IPS-18a (cell line): ENCODE measurements at regions not wholly inside any gene's neighbourhood (a gene's known extent, or its start where the extent isn't known, plus 50 kb on each side); places are given as distances from the start of the nearest gene placed in this dataset.

Experiments
- H3K27ac ChIP-seq: one replicate; pipeline ENCODE4 v1.5.1; 2013; ENCODE audit warnings: low read length
- H3K27me3 ChIP-seq: one replicate; pipeline ENCODE4 v1.6.1; 2013; ENCODE audit warnings: mild to moderate bottlenecking, low read length; ENCODE audit not compliant: control insufficient read depth, insufficient read depth
- H3K36me3 ChIP-seq: one replicate; pipeline ENCODE4 v1.6.1; 2013; ENCODE audit warnings: low read depth, low read length; ENCODE audit not compliant: control insufficient read depth
- H3K4me1 ChIP-seq: one replicate; pipeline ENCODE4 v1.6.1; 2013; ENCODE audit warnings: low read depth, low read length; ENCODE audit not compliant: control insufficient read depth
- H3K4me3 ChIP-seq: one replicate; pipeline ENCODE4 v1.5.1; 2013; ENCODE audit warnings: low read length
- H3K9ac ChIP-seq: one replicate; pipeline ENCODE4 v1.6.1; 2013; ENCODE audit warnings: mild to moderate bottlenecking, low read length, moderate library complexity
- H3K9me3 ChIP-seq: one replicate; pipeline ENCODE4 v1.6.1; 2013; ENCODE audit warnings: low read depth, low read length; ENCODE audit not compliant: control insufficient read depth

DNA sequence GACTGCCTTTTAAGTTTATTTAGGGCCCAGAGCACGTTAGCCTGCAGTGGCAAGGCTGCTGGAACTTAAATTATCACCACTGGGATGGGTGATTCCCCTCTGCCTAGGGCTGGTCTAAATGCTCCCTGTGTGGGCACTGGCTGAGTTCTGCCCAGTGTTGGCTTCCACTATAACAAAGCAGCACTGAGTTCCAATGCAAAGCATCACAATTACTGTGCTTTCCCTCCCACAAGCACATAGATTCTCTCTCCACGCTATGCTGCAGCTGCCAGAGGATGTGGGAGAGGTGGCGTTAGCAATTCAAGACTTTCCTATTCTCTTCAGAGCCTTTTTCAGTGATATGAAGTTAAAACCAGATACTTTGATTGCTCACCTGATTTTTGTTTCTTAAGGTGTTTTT is 328.9 kb upstream of the DDX18 start:
- H3K4me3 ChIP-seq: no peak overlapping the region
- no peaks in the 10 kb centered on the region for H3K27me3 ChIP-seq
- no peaks in the 10 kb centered on the region for H3K9me3 ChIP-seq
- H3K27ac ChIP-seq: no peak overlapping the region
- H3K4me1 ChIP-seq: no peaks in the 10 kb centered on the region
- no peak overlapping the region for H3K9ac ChIP-seq
- H3K36me3 ChIP-seq: no peaks in the 10 kb centered on the region

DNA sequence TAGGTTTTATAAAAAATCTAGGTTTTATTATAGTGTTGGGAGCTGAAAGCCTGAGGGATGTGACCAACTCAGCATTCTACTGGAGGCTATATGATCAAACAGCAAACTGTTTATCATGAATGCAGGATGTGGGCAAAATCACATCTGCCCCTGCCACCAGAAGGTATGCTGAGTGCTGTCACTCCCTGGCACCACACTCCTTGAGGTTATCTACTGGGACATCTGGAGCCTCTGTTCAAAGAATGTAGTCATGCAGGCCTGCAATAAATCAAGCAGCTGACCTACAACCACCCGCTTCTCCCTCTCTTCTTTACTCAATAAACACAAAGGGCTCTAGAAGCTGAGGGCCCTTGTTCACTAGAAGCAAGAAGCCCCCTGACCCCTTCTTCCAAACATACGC is 328.4 kb upstream of the DDX18 start:
- H3K27me3 ChIP-seq: no peaks in the 10 kb centered on the region
- no peaks in the 10 kb centered on the region for H3K36me3 ChIP-seq
- H3K9ac ChIP-seq: no peak overlapping the region
- no peaks in the 10 kb centered on the region for H3K9me3 ChIP-seq
- H3K4me1 ChIP-seq: peaks cover 5% of the 10 kb centered on the region
- no peak overlapping the region for H3K27ac ChIP-seq
- H3K4me3 ChIP-seq: no peak overlapping the region

DNA sequence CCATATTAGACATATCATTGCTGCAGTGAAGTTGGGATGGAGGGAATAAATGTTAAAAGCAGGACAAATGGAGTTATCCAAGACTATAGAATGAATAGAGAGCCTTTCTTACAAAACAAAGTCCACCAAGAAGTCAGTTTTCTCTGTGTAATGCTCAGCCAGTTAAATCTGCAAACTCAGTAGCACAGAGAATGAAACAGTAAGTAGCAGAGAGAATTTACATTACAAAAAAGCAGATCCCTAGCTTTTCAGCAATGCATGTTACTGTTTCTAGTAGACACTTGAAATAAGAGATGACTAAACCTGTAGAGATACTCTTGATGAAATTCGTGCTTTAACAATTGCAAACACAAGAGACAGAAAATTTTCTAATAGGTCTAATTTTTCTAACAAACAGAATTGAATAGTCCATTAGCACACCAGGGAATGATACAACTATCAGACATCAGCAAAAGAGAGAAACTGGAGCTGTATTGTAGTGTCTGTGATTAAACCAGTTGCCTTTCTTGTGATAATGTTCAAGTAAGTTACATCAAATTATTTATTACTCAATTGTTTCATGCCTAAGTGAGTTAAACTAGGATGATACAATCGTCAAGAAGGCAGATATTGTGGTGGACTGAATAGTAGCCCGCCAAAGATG is 322.2 kb upstream of the DDX18 start:
- no peaks in the 10 kb centered on the region for H3K36me3 ChIP-seq
- no peak overlapping the region for H3K27ac ChIP-seq
- no peak overlapping the region for H3K4me3 ChIP-seq
- no peak overlapping the region for H3K9ac ChIP-seq
- H3K9me3 ChIP-seq: no peaks in the 10 kb centered on the region
- no peaks in the 10 kb centered on the region for H3K27me3 ChIP-seq
- H3K4me1 ChIP-seq: peaks cover 28% of the 10 kb centered on the region

DNA sequence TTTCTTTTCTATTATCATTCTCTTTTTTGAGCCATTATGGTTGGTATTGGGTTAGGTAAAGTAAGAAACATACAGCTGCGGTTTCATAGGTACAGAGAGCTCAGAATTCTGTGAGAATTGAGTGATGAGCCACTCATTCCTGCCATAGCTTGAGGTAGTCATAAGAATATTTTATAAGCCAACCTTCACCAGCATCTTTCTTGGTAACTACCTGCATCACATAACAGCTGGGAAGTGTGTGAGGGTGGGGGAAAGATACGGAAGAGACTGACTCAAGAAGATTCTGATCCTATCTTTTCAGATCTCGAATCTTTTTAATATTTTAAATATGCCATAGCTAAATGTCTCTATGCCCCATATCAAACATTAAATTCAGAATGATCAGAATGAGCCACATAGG is 313.8 kb upstream of the DDX18 start:
- Histone ChIP-seq H3K4me3 (no peak overlapping the region), H3K9me3 (no peaks in the 10 kb centered on the region), H3K27ac (no peak overlapping the region), H3K27me3 (no peaks in the 10 kb centered on the region), H3K36me3 (no peaks in the 10 kb centered on the region), H3K9ac (no peak overlapping the region), H3K4me1 (no peaks in the 10 kb centered on the region)

DNA sequence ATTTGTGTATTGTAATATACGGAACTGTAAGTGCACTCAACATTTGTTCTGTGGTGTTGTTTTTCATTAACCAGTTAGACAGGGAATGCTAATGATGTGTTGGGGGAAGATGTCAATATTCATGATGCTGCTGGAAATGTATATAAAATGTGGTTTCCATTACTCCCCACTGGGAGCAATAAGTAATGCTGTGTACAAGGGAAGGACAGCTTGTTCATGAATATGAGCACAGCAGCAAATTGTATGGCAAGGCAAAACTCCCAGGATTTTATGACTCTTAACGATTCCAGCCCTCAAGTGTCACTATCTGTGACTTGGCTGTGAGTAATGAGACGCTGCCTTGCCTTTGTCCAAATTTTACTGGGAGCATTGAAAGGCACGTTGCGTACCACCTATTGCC is 312.4 kb upstream of the DDX18 start:
- H3K4me1 ChIP-seq: no peaks in the 10 kb centered on the region
- H3K36me3 ChIP-seq: no peaks in the 10 kb centered on the region
- no peak overlapping the region for H3K27ac ChIP-seq
- no peaks in the 10 kb centered on the region for H3K9me3 ChIP-seq
- H3K27me3 ChIP-seq: no peaks in the 10 kb centered on the region
- H3K4me3 ChIP-seq: no peak overlapping the region
- H3K9ac ChIP-seq: no peak overlapping the region

DNA sequence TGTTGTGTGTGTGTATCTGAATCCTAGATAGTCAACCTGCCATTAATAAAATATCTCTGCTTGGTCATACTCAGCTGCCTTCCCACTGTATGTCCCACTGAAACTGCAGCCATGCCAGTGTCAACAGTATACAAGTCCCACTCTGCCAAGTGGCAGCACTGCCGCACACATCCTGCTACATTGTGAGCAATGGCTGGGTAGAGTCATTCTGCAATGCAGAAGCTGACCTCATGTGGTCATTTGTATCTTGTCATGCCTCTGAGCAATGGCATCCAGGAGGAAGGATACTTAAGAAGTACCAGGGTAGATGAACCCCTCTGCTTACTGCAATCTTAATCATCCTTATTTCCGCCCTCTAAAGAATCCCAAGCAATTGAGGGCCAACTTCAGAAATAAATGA is 302.2 kb upstream of the DDX18 start:
- Histone ChIP-seq H3K9me3 (no peaks in the 10 kb centered on the region), H3K4me1 (no peaks in the 10 kb centered on the region), H3K4me3 (no peak overlapping the region), H3K36me3 (no peaks in the 10 kb centered on the region), H3K27ac (no peak overlapping the region), H3K27me3 (no peaks in the 10 kb centered on the region), H3K9ac (no peak overlapping the region)

DNA sequence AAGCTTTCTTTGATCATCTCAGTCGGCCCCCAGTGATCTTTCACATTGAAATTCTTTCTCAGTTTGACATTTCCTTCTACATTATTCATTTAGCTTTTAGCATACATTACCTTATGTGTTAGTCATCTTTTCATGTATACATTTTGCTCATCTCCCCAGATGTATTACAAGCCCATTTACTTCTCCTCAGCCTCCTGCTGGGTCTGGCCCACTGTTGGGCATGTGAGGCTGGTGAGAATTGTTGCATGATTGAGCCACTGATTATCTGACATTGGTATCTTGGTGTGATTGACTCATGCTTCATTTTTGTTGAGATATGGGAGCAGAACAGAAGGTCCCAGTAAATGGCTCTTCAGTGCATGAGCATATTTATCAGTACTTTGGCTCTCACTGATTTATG is 300.1 kb upstream of the DDX18 start:
- Histone ChIP-seq H3K4me1 (no peaks in the 10 kb centered on the region), H3K27me3 (no peaks in the 10 kb centered on the region), H3K4me3 (no peak overlapping the region), H3K27ac (no peak overlapping the region), H3K9ac (no peak overlapping the region), H3K9me3 (no peaks in the 10 kb centered on the region), H3K36me3 (no peaks in the 10 kb centered on the region)

DNA sequence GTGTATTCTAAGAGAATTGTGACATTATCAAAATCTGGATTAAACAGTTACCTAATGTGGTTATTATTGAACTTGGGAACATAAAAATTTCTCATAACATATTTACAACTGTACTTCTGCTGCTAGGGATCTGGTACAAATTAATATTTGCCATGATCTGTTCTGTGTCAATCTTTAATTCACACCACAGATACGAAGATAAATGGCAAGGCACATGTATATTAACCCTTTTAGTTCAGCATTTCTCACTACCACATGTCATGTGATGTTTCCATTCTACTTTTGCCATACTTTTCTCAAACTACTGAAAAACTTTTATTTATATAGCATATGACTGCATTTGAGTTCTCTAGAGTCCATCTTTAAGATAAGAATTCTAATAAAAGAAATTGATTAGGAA is 295.3 kb upstream of the DDX18 start:
- no peaks in the 10 kb centered on the region for H3K9me3 ChIP-seq
- H3K27me3 ChIP-seq: no peaks in the 10 kb centered on the region
- H3K4me3 ChIP-seq: no peak overlapping the region
- no peaks in the 10 kb centered on the region for H3K4me1 ChIP-seq
- H3K27ac ChIP-seq: no peak overlapping the region
- no peaks in the 10 kb centered on the region for H3K36me3 ChIP-seq
- no peak overlapping the region for H3K9ac ChIP-seq

DNA sequence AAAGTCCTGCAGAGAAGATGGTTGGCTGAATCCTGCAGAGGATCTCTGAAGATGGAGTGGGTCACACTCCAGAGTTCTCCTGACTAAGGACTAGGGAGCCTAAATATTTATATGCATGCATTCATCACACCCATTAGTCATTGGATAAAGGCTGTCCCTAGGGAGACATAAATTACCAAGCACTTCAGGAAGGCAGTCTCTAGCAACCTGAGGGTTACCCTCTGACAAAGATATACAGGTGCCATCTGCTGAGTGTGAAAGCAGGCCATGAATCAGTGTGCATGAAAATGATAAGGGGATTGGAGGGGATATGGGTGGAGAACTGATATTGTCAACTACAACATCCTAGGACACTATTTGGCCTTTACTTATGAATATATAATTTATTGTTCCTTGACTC is 294.8 kb upstream of the DDX18 start:
- no peaks in the 10 kb centered on the region for H3K36me3 ChIP-seq
- H3K27me3 ChIP-seq: no peaks in the 10 kb centered on the region

DNA sequence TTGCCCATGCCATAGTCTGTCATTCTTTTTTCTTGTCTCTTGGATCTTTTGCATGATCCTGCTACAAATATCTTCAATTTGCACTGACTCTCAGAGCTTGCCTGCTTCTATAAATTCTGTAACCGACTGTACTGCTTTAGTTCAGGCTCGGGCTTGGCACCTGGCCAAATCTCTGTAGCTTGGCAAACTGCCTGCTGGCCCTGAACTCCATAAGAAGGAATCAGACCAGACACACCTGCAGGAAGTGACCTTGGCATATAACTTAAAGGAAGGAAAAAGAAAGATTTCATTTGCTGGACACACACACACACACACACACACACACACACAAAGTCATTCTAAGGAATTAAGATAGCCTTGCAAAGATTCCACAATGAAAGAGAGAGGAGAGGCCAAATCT is 291.2 kb upstream of the DDX18 start:
- no peaks in the 10 kb centered on the region for H3K36me3 ChIP-seq
- H3K27ac ChIP-seq: no peak overlapping the region
- H3K9ac ChIP-seq: no peak overlapping the region
- H3K9me3 ChIP-seq: no peaks in the 10 kb centered on the region
- H3K27me3 ChIP-seq: no peaks in the 10 kb centered on the region
- H3K4me1 ChIP-seq: no peaks in the 10 kb centered on the region
- H3K4me3 ChIP-seq: no peak overlapping the region

More for the DNA sequence above, 294.8 kb upstream of the DDX18 start:
- Histone ChIP-seq H3K4me1 (no peaks in the 10 kb centered on the region), H3K9me3 (no peaks in the 10 kb centered on the region), H3K27ac (no peak overlapping the region), H3K4me3 (no peak overlapping the region), H3K9ac (no peak overlapping the region)

DNA sequence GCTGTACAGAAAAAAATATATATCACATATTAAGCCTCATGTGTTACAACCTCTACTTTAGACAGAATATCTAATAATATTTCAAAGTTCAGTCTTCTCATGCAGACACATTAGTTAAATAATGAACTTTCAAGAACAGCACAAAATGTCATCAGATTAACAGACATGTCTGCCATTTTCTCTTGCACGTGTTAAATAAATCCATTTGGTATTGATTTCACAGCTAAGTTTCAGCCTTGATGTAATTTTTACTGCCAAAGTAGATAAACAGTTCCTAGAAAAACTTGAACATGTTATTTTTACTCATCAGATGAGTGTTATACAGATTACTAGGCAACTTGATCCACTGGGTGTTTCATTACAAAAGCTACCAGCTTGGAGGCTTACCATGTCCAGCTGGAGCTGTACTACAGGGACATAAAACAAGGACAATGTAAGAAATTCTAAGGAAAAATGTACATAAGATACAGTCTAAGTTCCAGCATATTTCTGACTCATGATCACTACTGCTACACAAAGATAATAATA is 290.7 kb upstream of the DDX18 start:
- Histone ChIP-seq H3K36me3 (no peaks in the 10 kb centered on the region), H3K27ac (no peak overlapping the region), H3K4me1 (no peaks in the 10 kb centered on the region), H3K9ac (no peak overlapping the region), H3K9me3 (no peaks in the 10 kb centered on the region), H3K27me3 (no peaks in the 10 kb centered on the region), H3K4me3 (no peak overlapping the region)

DNA sequence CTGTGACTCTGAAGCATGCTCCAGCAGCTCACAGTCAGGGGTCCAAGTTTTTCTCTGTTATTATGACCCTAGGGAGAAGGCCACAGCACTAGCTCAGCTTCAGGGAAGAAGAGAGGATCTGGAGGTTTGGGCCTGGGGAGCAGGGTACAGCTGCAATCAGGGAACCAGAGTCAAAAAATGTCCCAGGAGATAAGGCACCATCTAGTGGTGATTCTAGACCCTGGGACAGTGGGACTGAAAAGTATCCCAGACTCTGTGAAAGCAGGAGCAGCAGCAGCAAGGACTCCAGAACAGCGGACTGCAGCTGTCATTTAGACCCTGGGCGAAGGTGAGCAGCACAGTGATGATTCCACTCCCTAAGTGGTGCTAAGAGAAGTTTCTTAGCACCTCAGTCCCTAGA is 278.4 kb upstream of the DDX18 start:
- no peaks in the 10 kb centered on the region for H3K36me3 ChIP-seq
- H3K4me1 ChIP-seq: no peaks in the 10 kb centered on the region
- no peak overlapping the region for H3K9ac ChIP-seq
- H3K4me3 ChIP-seq: no peak overlapping the region
- H3K27me3 ChIP-seq: no peaks in the 10 kb centered on the region
- peaks cover 12% of the 10 kb centered on the region for H3K9me3 ChIP-seq
- H3K27ac ChIP-seq: no peak overlapping the region
